Body of pancreas (tissue), 4 donors: ENCODE measurements at regions not wholly inside any gene's neighbourhood (a gene's known extent, or its start where the extent isn't known, plus 50 kb on each side); places are given as distances from the start of the nearest gene placed in this dataset.

ENCODE experiments used
- CTCF ChIP-seq, 7 experiments: fragments of 450-650 bp in 4 of 7; fragments of 200-600 bp in 3 of 7; sonication (generic) in 3 of 7; IDR thresholded peaks; one replicate each; pipeline ENCODE4 v1.5.1; 2016 to 2019; ENCODE audit warnings: antibody characterized with exemption in 7 of 7
- POLR2A ChIP-seq, 3 donors: fragments of 450-650 bp; IDR thresholded peaks; one replicate each; pipeline ENCODE4 v1.6.1; 2016; ENCODE audit warnings: antibody characterized with exemption in 3 of 3, mild to moderate bottlenecking in 2 of 3

GRCh38 chr6:147067184-147067583 lies 137.0 kb upstream of the STXBP5 start:
- TF ChIP-seq POLR2A (IDR thresholded peaks at IDR 0.05) (no peak), CTCF (IDR thresholded peaks at IDR 0.05) (no peak)
